GM12865 (cell line): ENCODE measurements at regions not wholly inside any gene's neighbourhood (a gene's known extent, or its start where the extent isn't known, plus 50 kb on each side); places are given as distances from the start of the nearest gene placed in this dataset.

Experiments
- DNase-seq: peaks from one replicate; pipeline ENCODE4 v3.0.0; 2010; ENCODE audit warnings: low read depth
- H3K4me3 ChIP-seq: 2 replicates; pipeline ENCODE4 v1.5.1; 2011; ENCODE audit warnings: mild to moderate bottlenecking, low read depth, low read length, control low read depth
- CTCF ChIP-seq: IDR thresholded peaks from 2 replicates; pipeline ENCODE4 v1.5.1; 2011; ENCODE audit warnings: low read length, control low read depth, low read depth, inconsistent platforms; ENCODE audit not compliant: insufficient read depth; ENCODE audit errors: missing control alignments

GRCh38 chr20:57882451-57883161 is 172.8 kb upstream of the PMEPA1 start:
- H3K4me3 ChIP-seq = no peak overlapping the region
- no peak for TF ChIP-seq CTCF
- DNase-seq = no peak

DNA sequence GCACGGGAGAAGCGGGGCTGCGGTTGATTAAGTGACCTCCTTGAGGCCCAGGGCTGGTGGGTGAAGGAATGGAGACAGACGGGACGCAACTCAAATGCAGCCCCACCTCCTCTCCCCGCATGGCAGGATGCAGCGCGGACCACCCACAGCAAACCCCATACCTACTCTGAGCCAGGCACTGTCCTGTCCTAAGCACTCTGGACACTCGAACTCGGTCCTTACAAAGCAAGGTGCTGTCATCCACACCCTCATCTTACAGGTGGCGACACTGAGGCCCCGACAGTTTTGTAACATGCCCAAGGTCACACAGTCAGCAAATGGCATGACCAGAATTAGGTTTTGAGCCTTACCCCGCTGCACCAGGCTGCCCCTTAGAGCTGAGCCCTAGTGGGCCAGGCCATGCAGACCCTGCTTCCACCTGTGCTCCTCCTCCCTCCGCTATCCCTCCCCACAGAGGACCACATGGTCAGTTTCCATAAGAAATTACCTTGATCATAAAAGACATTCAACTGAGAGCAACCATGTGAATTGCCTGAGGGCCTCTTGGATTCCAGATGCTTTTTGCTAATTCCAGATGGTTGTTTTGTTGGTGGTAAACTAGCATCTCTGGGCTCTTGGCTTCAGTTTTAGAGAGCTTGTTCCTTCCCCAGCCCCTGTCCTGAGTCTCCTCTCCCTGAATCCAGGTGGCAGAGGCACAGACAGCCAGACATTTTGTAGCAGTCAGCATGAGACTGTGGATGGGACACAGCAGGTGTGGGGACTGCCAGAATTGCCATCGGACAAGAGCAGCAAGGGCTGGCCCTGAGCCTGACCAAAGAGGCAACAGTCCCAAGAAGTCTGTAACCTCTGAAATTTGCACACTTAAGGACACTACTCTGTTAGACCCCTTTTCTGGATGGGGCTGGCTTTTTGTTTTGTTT is 171.9 kb upstream of the PMEPA1 start:
- no peak overlapping the region for H3K4me3 ChIP-seq
- no peak for DNase-seq
- no peak for TF ChIP-seq CTCF

GRCh38 chr20:57880571-57880892 is 170.7 kb upstream of the PMEPA1 start:
- DNase-seq = no peak
- no peak for TF ChIP-seq CTCF
- no peak overlapping the region for H3K4me3 ChIP-seq

GRCh38 chr20:57879779-57880570 is 170.2 kb upstream of the PMEPA1 start:
- no peak overlapping the region for H3K4me3 ChIP-seq
- DNase-seq = no peak
- TF ChIP-seq CTCF = no peak

GRCh38 chr20:57879437-57879778 is 169.6 kb upstream of the PMEPA1 start:
- DNase-seq = no peak
- no peak overlapping the region for H3K4me3 ChIP-seq
- TF ChIP-seq CTCF = no peak

DNA sequence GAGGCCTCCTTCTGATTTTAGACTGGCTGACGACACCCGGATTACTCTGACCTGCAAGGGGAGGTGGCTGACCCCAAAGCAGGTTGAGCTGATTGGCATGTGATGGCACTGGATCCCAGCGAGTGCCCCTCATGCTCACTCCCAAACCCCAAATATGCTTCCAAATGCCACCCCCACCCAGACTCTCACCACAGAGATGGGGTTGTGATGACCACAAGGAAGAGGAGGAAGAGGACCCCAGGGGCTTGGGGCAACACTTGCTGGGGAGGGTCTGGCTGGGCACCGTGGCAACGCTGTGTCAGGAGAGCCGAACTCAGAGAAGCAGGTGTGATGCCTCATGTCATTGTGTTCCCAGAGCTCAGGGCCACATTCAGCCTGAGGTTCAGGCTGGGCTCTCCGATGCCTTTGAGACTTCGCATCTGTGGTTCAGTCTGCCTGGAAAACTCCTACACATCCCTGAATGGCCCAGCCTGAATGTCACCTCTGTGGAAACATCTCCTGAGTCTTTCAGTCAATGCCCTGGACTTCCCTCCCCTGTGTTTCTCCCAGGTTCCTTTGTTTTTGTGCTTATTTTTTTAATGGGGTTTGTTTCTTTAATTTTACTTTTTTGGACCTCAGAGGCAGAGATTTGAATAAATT is 169.1 kb upstream of the PMEPA1 start:
- DNase-seq = no peak
- H3K4me3 ChIP-seq = no peak overlapping the region
- TF ChIP-seq CTCF = no peak
